COR-L47 (cell line): ENCODE measurements at regions not wholly inside any gene's neighbourhood (a gene's known extent, or its start where the extent isn't known, plus 50 kb on each side); places are given as distances from the start of the nearest gene placed in this dataset.

Experiments used
- DNase-seq: peaks from one replicate; lab custom pipeline; 2025; lab: John Stamatoyannopoulos, UW

- no peak for DNase-seq
Measured at GRCh38 chr11:33411751-33412150, 154.6 kb downstream of the HIPK3 start.

- no peak for DNase-seq
Measured at GRCh38 chr11:33410086-33410765, 153.0 kb downstream of the HIPK3 start.
